GM12878 (cell line): ENCODE measurements at regions not wholly inside any gene's neighbourhood (a gene's known extent, or its start where the extent isn't known, plus 50 kb on each side); places are given as distances from the start of the nearest gene placed in this dataset.

Source experiments
- ATAC-seq: fragments of 200-7000 bp; cut with Tn5 transposase; 3 replicates; pipeline ENCODE4 v1.9.1; 2020; ENCODE audit warnings: mild to moderate bottlenecking, moderate library complexity
- BruUV-seq: library from RNA; stranded (reverse); fragments of 400-500 nt; replicated peaks from 2 replicates; lab custom pipeline; 2021; lab: Mats Ljungman, UMichigan
- CTCF ChIA-PET: fragments of 300-600 bp; sonication (Branson Sonifier 250); formaldehyde crosslinking; extraction: SDS; loops from one replicate; lab custom pipeline; 2021; ENCODE audit warnings: inconsistent platforms; lab: Yijun Ruan, JAX
- POLR2A ChIA-PET: fragments of 350-600 bp; formaldehyde crosslinking; extraction: SDS; loops from one replicate; lab custom pipeline; 2021; ENCODE audit warnings: inconsistent platforms; lab: Charles Lee
- RAD21 ChIA-PET: fragments of 300-600 bp; sonication (Branson Sonifier 250); formaldehyde crosslinking; loops from one replicate; lab custom pipeline; 2023; ENCODE audit warnings: antibody characterized with exemption; ENCODE audit not compliant: unreplicated experiment; lab: Charles Lee
- SMC1A ChIA-PET: fragments of 300-600 bp; sonication (Branson Sonifier 250); formaldehyde crosslinking; loops from one replicate; lab custom pipeline; 2023; ENCODE audit not compliant: unreplicated experiment, uncharacterized antibody; lab: Charles Lee
- DNase-seq: peaks from one replicate; pipeline ENCODE4 v3.0.0-alpha.2; 2011; ENCODE audit warnings: low read depth, low spot score
- FAIRE-seq: peaks from 3 replicates; lab custom pipeline; 2011; peaks lifted over from hg19 to GRCh38; lab: Jason Lieb, UNC
- H2AFZ ChIP-seq: 2 replicates; pipeline ENCODE4 v1.6.0; 2011; ENCODE audit warnings: low read depth, low read length, control low read depth; ENCODE audit not compliant: control insufficient read depth
- H3K27ac ChIP-seq: 2 replicates; pipeline ENCODE4 v1.5.1; 2011; ENCODE audit warnings: control low read depth; ENCODE audit not compliant: control insufficient read depth, insufficient read depth
- H3K27me3 ChIP-seq, 2 experiments: replicated peaks in 1 of 2; 2 replicates each; pipeline versions ENCODE4 v1.6.0 to v1.6.1; 2011; ENCODE audit warnings: low read length in 1 of 2; ENCODE audit not compliant: control insufficient read depth in 2 of 2, insufficient read depth in 2 of 2
- H3K36me3 ChIP-seq, 2 experiments: 2 replicates each; pipeline ENCODE4 v1.5.1; 2011; ENCODE audit warnings: low read length in 1 of 2; ENCODE audit not compliant: control insufficient read depth in 2 of 2, insufficient read depth in 2 of 2
- H3K4me1 ChIP-seq: 2 replicates; pipeline ENCODE4 v1.6.1; 2011; ENCODE audit warnings: mild to moderate bottlenecking, low read length, moderate library complexity, mixed read lengths; ENCODE audit not compliant: control insufficient read depth, insufficient read depth
- H3K4me2 ChIP-seq: 2 replicates; pipeline ENCODE4 v1.6.0; 2011; ENCODE audit warnings: control low read depth; ENCODE audit not compliant: control insufficient read depth, insufficient read depth
- H3K4me3 ChIP-seq: fragments of 200-600 bp; sonication (generic); 2 replicates; pipeline ENCODE4 v1.5.1; 2016
- H3K79me2 ChIP-seq: 2 replicates; pipeline ENCODE4 v1.6.0; 2011; ENCODE audit warnings: low read length; ENCODE audit not compliant: control insufficient read depth, insufficient read depth
- H3K9ac ChIP-seq: 2 replicates; pipeline ENCODE4 v1.8.0; 2011; ENCODE audit warnings: low read length, control low read depth, mixed read lengths; ENCODE audit not compliant: control insufficient read depth, insufficient read depth
- H3K9me3 ChIP-seq: replicated peaks from 3 replicates; pipeline ENCODE4 v1.5.1; 2011; ENCODE audit warnings: mild to moderate bottlenecking, low read length; ENCODE audit not compliant: control insufficient read depth, insufficient read depth
- H4K20me1 ChIP-seq: 2 replicates; pipeline ENCODE4 v1.6.0; 2011; ENCODE audit not compliant: control insufficient read depth, insufficient read depth
- CTCF ChIP-seq, 3 experiments: IDR thresholded peaks in 2 of 3; conservative IDR thresholded peaks in 1 of 3; 2 replicates each; pipeline ENCODE4 v1.5.1; 2011; ENCODE audit warnings: low read depth in 3 of 3, low read length in 3 of 3, mild to moderate bottlenecking in 3 of 3, control low read depth in 2 of 3, moderate library complexity in 2 of 3, inconsistent platforms in 1 of 3, mixed read lengths in 1 of 3; ENCODE audit not compliant: control insufficient read depth in 2 of 3, insufficient read depth in 1 of 3; ENCODE audit errors: extremely low read depth in 1 of 3
- FOS ChIP-seq: IDR thresholded peaks from 3 replicates; pipeline ENCODE4 v1.6.1; 2011; ENCODE audit warnings: borderline replicate concordance; ENCODE audit not compliant: insufficient read length; ENCODE audit errors: extremely low read depth
- HSF1 ChIP-seq: fragments of 150-350 bp; IDR thresholded peaks from 2 replicates; pipeline ENCODE4 v1.6.1; 2014; ENCODE audit warnings: mild to moderate bottlenecking, low read depth, low read length
- KLF5 ChIP-seq: fragments of 450-650 bp; IDR thresholded peaks from 2 replicates; pipeline ENCODE4 v1.6.1; 2014; ENCODE audit warnings: mild to moderate bottlenecking; ENCODE audit not compliant: partially characterized antibody
- MXI1 ChIP-seq: fragments of 150-350 bp; IDR thresholded peaks from 2 replicates; pipeline ENCODE4 v1.6.1; 2011; ENCODE audit warnings: low read depth, mild to moderate bottlenecking, inconsistent platforms, low read length, improper control_type of control experiment
- NBN ChIP-seq: fragments of 450-650 bp; IDR thresholded peaks from 2 replicates; pipeline ENCODE4 v1.6.1; 2016
- NFYB ChIP-seq: IDR thresholded peaks from 2 replicates; pipeline ENCODE4 v1.6.1; 2011; ENCODE audit warnings: low read depth, mild to moderate bottlenecking, low read length, improper control_type of control experiment, moderate library complexity; ENCODE audit not compliant: insufficient read depth
- NKRF ChIP-seq: fragments of 450-650 bp; conservative IDR thresholded peaks from 2 replicates; pipeline ENCODE4 v1.6.1; 2017; ENCODE audit warnings: mild to moderate bottlenecking, moderate library complexity
- NR2F1 ChIP-seq: fragments of 450-650 bp; conservative IDR thresholded peaks from 2 replicates; pipeline ENCODE4 v1.6.1; 2017; ENCODE audit warnings: mild to moderate bottlenecking
- RELA ChIP-seq: fragments of 450-650 bp; IDR thresholded peaks from 2 replicates; pipeline ENCODE4 v1.8.0; 2014; ENCODE audit warnings: borderline replicate concordance; ENCODE audit not compliant: partially characterized antibody
- SMAD5 ChIP-seq: IDR thresholded peaks from 2 replicates; pipeline ENCODE4 v1.6.1; 2016; ENCODE audit warnings: antibody characterized with exemption, low read depth
- SMC3 ChIP-seq: IDR thresholded peaks from 2 replicates; pipeline ENCODE4 v1.6.1; 2011; ENCODE audit warnings: low read length, improper control_type of control experiment, borderline replicate concordance
- SUZ12 ChIP-seq: fragments of 200-600 bp; sonication (generic); IDR thresholded peaks from one replicate; pipeline ENCODE4 v1.6.1; 2018; ENCODE audit warnings: antibody characterized with exemption, mild to moderate bottlenecking; ENCODE audit not compliant: unreplicated experiment
- TAF1 ChIP-seq: IDR thresholded peaks from 2 replicates; pipeline ENCODE4 v1.6.1; 2011; ENCODE audit warnings: mild to moderate bottlenecking, low read depth, low read length, borderline replicate concordance
- TCF7 ChIP-seq: IDR thresholded peaks from 2 replicates; pipeline ENCODE4 v1.6.1; 2014; ENCODE audit warnings: antibody characterized with exemption, borderline replicate concordance
- ZBED1 ChIP-seq: IDR thresholded peaks from 2 replicates; pipeline ENCODE4 v1.6.1; 2016; ENCODE audit warnings: borderline replicate concordance
- ZBTB33 ChIP-seq: fragments of 450-650 bp; IDR thresholded peaks from 2 replicates; pipeline ENCODE4 v1.6.1; 2017; ENCODE audit warnings: mild to moderate bottlenecking
- ZNF217 ChIP-seq: fragments of 450-650 bp; IDR thresholded peaks from 2 replicates; pipeline ENCODE4 v1.6.1; 2017; ENCODE audit warnings: antibody characterized with exemption, mild to moderate bottlenecking
- ZSCAN29 ChIP-seq: fragments of 450-650 bp; IDR thresholded peaks from 2 replicates; pipeline ENCODE4 v1.6.1; 2017; ENCODE audit warnings: mild to moderate bottlenecking, moderate library complexity
- WGBS: methylation state at CpG from one replicate; pipeline ENCODE4 v1.1.6; 2016; ENCODE audit warnings: low lambda C conversion rate; ENCODE audit not compliant: insufficient replicate concordance, insufficient coverage; ENCODE audit errors: missing lambda C conversion rate; 5-methylcytosine and 5-hydroxymethylcytosine counted together
- in situ Hi-C: fragments of 300-500 bp; cut with MboI; formaldehyde crosslinking; loops from 9 replicates; pipeline ENCODE4 v1.14.3; 2018; ENCODE audit warnings: mixed read lengths
- intact Hi-C: fragments of 100-400 bp; cut with micrococcal nuclease; formaldehyde crosslinking; loops from one replicate; pipeline ENCODE4 v1.14.2; 2022; ENCODE audit not compliant: unreplicated experiment

- TF ChIP-seq ZBTB33 (no peak), MXI1 (no peak), KLF5 (no peak), NFYB (no peak), TCF7 (no peak), ZNF217 (no peak), RELA (no peak), SMC3 (no peak), NKRF (no peak), SMAD5 (no peak)
- TF ChIP-seq, all 136 proteins: peak for 0
Observed at GRCh38 chr14:61927060-61927459, 164.8 kb downstream of the SNAPC1 start (continued).

GRCh38 chr14:61927520-61927919 lies 165.3 kb downstream of the SNAPC1 start:
- 11% methylated on average over 2 of the region's 2 CpGs for whole genome bisulfite sequencing
- no TSS peak for BruUV-seq
- ChIA-PET RAD21 (interaction anchor here (4.9 kb wide), 1 partner anchor 198 kb away, joined by 142 read pairs; no protein-coding TSS in a partner anchor), CTCF (interaction anchor here (1.0 to 5.8 kb wide), 5 partner anchors 34 to 198 kb away, joined by 3 to 206 read pairs (median 3); no protein-coding TSS in a partner anchor), POLR2A (no interaction called here), SMC1A (interaction anchor here (1.0 to 6.1 kb wide), 2 partner anchors 10 to 198 kb away, joined by 3 to 176 read pairs; no protein-coding TSS in a partner anchor)
- intact Hi-C loops, result no loop called here
- H3K9me3 ChIP-seq, result no peaks in the 10 kb centered on the region
- no peaks in the 10 kb centered on the region for H3K4me1 ChIP-seq
- H3K9ac ChIP-seq, result no peak overlapping the region
- DNase-seq, result no peak
- H3K4me2 ChIP-seq, result no peak overlapping the region
- H3K36me3 ChIP-seq, result no peaks in the 10 kb centered on the region
- no peaks in the 10 kb centered on the region; a peak in 1 of 4 replicates for H3K27me3 ChIP-seq
- no peak overlapping the region for H2AFZ ChIP-seq
- no peaks in the 10 kb centered on the region for H3K79me2 ChIP-seq
- H3K27ac ChIP-seq, result no peak overlapping the region
- no peaks in the 10 kb centered on the region for H4K20me1 ChIP-seq
- in situ Hi-C loops, result no loop called here
- H3K4me3 ChIP-seq, result no peak overlapping the region
- ATAC-seq, result no peak
- no peak for FAIRE-seq
- no peak for TF ChIP-seq CTCF (IDR thresholded peaks at IDR 0.05 in 2 of 3, conservative IDR thresholded peaks at IDR 0.05 in 1 of 3; ENCODE audit: control insufficient read depth in 2 of 3, extremely low read depth in 1 of 3, insufficient read depth in 1 of 3, low read depth in 3 of 3, low read length in 3 of 3)
- no peak for TF ChIP-seq NBN
- no peak for TF ChIP-seq FOS
- no peak for TF ChIP-seq TAF1
- no peak for TF ChIP-seq NR2F1
- no peak for TF ChIP-seq ZSCAN29
- TF ChIP-seq ZBED1, result no peak
- no peak for TF ChIP-seq SUZ12
- no peak for TF ChIP-seq HSF1
